ENCODE measurements at regions not wholly inside any gene's neighbourhood (a gene's known extent, or its start where the extent isn't known, plus 50 kb on each side); places are given as distances from the start of the nearest gene placed in this dataset.

DNA sequence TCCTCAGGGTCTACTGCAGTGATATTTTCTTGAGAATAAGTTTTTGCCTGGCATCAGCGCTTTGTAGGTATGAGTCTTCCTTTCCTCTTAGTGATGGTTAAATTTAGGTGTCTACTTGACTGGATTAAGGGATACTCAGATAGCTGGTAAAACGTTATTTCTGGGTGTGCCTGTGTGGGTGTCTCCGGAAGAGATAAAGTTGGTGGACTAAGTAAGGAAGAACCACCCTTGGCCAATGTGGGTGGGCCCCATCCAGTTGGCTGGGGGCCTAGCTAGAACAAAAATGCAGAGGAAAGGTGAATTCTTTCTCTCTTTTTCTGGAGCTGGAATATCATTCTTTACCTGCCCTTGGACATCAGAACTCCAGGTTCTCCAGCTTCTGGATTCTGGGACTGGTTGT is 138.8 kb downstream of the ADCYAP1R1 start:
- TF ChIP-seq, protein P1, sequence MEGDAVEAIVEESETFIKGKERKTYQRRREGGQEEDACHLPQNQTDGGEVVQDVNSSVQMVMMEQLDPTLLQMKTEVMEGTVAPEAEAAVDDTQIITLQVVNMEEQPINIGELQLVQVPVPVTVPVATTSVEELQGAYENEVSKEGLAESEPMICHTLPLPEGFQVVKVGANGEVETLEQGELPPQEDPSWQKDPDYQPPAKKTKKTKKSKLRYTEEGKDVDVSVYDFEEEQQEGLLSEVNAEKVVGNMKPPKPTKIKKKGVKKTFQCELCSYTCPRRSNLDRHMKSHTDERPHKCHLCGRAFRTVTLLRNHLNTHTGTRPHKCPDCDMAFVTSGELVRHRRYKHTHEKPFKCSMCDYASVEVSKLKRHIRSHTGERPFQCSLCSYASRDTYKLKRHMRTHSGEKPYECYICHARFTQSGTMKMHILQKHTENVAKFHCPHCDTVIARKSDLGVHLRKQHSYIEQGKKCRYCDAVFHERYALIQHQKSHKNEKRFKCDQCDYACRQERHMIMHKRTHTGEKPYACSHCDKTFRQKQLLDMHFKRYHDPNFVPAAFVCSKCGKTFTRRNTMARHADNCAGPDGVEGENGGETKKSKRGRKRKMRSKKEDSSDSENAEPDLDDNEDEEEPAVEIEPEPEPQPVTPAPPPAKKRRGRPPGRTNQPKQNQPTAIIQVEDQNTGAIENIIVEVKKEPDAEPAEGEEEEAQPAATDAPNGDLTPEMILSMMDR (IDR thresholded peaks at IDR 0.05; ENCODE audit: insufficient read depth, low read depth, low read length), result no peak
- no peak for TF ChIP-seq EZH2 (IDR thresholded peaks at IDR 0.05; ENCODE audit: insufficient read depth, low read length)

Data from astrocyte (in vitro differentiated cells and primary cell).